A549 (cell line): ENCODE measurements at regions not wholly inside any gene's neighbourhood (a gene's known extent, or its start where the extent isn't known, plus 50 kb on each side); places are given as distances from the start of the nearest gene placed in this dataset.

ENCODE experiments used
- ATAC-seq, 2 experiments: fragments of 200-7000 bp in 1 of 2; fragments of >200 bp in 1 of 2; cut with Nextera tagmentation in 1 of 2; cut with Tn5 transposase in 1 of 2; 3 replicates each; pipeline versions ENCODE4 v1.8.0 to v1.9.1; 2018 to 2020; ENCODE audit warnings: mild to moderate bottlenecking in 1 of 2, moderate library complexity in 1 of 2
- CTCF ChIA-PET: fragments of 300-600 bp; sonication (Branson Sonifier 250); formaldehyde crosslinking; extraction: SDS; loops from one replicate; lab custom pipeline; 2021; ENCODE audit warnings: antibody characterized with exemption, inconsistent platforms; lab: Yijun Ruan, JAX
- POLR2A ChIA-PET: fragments of 350-600 bp; formaldehyde crosslinking; extraction: SDS; loops from one replicate; lab custom pipeline; 2021; ENCODE audit warnings: antibody characterized with exemption, inconsistent platforms; lab: Yijun Ruan, JAX
- DNase-seq, 2 experiments: peaks; one replicate each; pipeline versions ENCODE4 v3.0.0 to v3.0.0-alpha.2; 2011 to 2016; ENCODE audit warnings: low read depth in 1 of 2, low spot score in 1 of 2
- FAIRE-seq: peaks from 2 replicates; lab custom pipeline; 2011; peaks lifted over from hg19 to GRCh38; lab: Jason Lieb, UNC
- H3K27ac ChIP-seq, 2 experiments: fragments of >200 bp; sonication (Bioruptor Twin); formaldehyde crosslinking; 3 replicates each; pipeline ENCODE4 v1.5.1; 2016 to 2017
- H3K4me1 ChIP-seq: fragments of >200 bp; sonication (Bioruptor Twin); formaldehyde crosslinking; 3 replicates; pipeline ENCODE4 v1.6.1; 2016
- H3K4me2 ChIP-seq: fragments of >200 bp; sonication (Bioruptor Twin); formaldehyde crosslinking; 3 replicates; pipeline ENCODE4 v1.6.1; 2016
- H3K4me3 ChIP-seq: fragments of >200 bp; sonication (Bioruptor Twin); formaldehyde crosslinking; 3 replicates; pipeline ENCODE4 v1.5.1; 2016
- H3K9me3 ChIP-seq: fragments of >200 bp; sonication (Bioruptor Twin); formaldehyde crosslinking; 3 replicates; pipeline ENCODE4 v1.6.1; 2016
- BHLHE40 ChIP-seq: IDR thresholded peaks from 2 replicates; pipeline ENCODE4 v1.6.1; 2012; ENCODE audit warnings: low read depth, low read length, inconsistent platforms
- CEBPB ChIP-seq, 2 experiments: fragments of >200 bp in 1 of 2; sonication (Bioruptor Twin) in 1 of 2; formaldehyde crosslinking in 1 of 2; IDR thresholded peaks; 2 replicates each; pipeline ENCODE4 v1.6.1; 2012 to 2016
- EHMT2 ChIP-seq: fragments of 200-600 bp; sonication (generic); IDR thresholded peaks from 2 replicates; pipeline ENCODE4 v1.6.1; 2016; ENCODE audit warnings: antibody characterized with exemption, low read depth, mild to moderate bottlenecking, moderate library complexity
- EP300 ChIP-seq, 2 experiments: fragments of >200 bp; sonication (Bioruptor Twin); formaldehyde crosslinking; IDR thresholded peaks; 2 replicates in 1 of 2; 3 replicates in 1 of 2; pipeline ENCODE4 v1.6.1; 2016 to 2017
- FOSB ChIP-seq: fragments of 250-450 bp; sonication (Bioruptor Pico); IDR thresholded peaks from 2 replicates; pipeline ENCODE4 v1.5.0; 2020; ENCODE audit warnings: mild to moderate bottlenecking, moderate library complexity
- FOSL2 ChIP-seq, 2 experiments: fragments of 450-650 bp in 1 of 2; fragments of >200 bp in 1 of 2; sonication (Bioruptor Twin) in 1 of 2; formaldehyde crosslinking; IDR thresholded peaks; 2 replicates each; pipeline versions ENCODE4 v1.5.0 to v1.6.1; 2016 to 2020; ENCODE audit warnings: mild to moderate bottlenecking in 1 of 2, moderate library complexity in 1 of 2
- FOXS1 ChIP-seq: fragments of 250-450 bp; sonication (Bioruptor Pico); IDR thresholded peaks from 2 replicates; pipeline ENCODE4 v1.5.0; 2020; ENCODE audit warnings: mild to moderate bottlenecking, moderate library complexity
- GATA3 ChIP-seq: IDR thresholded peaks from 2 replicates; pipeline ENCODE4 v1.6.1; 2012; ENCODE audit warnings: borderline replicate concordance
- HOXB13 ChIP-seq: fragments of 250-450 bp; sonication (Bioruptor Pico); IDR thresholded peaks from 2 replicates; pipeline ENCODE4 v1.5.0; 2020; ENCODE audit warnings: low read depth, mild to moderate bottlenecking, moderate library complexity
- JUN ChIP-seq, 2 experiments: fragments of >200 bp; sonication (Bioruptor Twin); formaldehyde crosslinking; IDR thresholded peaks; 2 replicates in 1 of 2; 3 replicates in 1 of 2; pipeline ENCODE4 v1.6.1; 2016 to 2017
- JUNB ChIP-seq: fragments of >200 bp; sonication (Bioruptor Twin); formaldehyde crosslinking; IDR thresholded peaks from 2 replicates; pipeline ENCODE4 v1.6.1; 2016
- MAFK ChIP-seq: fragments of 450-650 bp; IDR thresholded peaks from 2 replicates; pipeline ENCODE4 v1.6.1; 2014; ENCODE audit not compliant: partially characterized antibody
- NPAS2 ChIP-seq: fragments of 250-450 bp; sonication (Bioruptor Pico); IDR thresholded peaks from 2 replicates; pipeline ENCODE4 v1.8.0; 2022; ENCODE audit warnings: mild to moderate bottlenecking, moderate library complexity, borderline replicate concordance
- NR3C1 ChIP-seq: fragments of >200 bp; sonication (Bioruptor Twin); formaldehyde crosslinking; IDR thresholded peaks from 3 replicates; pipeline ENCODE4 v1.6.1; 2017
- PHF8 ChIP-seq: fragments of 200-600 bp; sonication (generic); IDR thresholded peaks from 2 replicates; pipeline ENCODE4 v1.6.1; 2016; ENCODE audit warnings: low read depth, mild to moderate bottlenecking, antibody characterized with exemption, moderate library complexity, borderline replicate concordance
- RAD21 ChIP-seq, 2 experiments: fragments of >200 bp in 1 of 2; sonication (Bioruptor Twin) in 1 of 2; formaldehyde crosslinking in 1 of 2; IDR thresholded peaks in 1 of 2; conservative IDR thresholded peaks in 1 of 2; 2 replicates in 1 of 2; 3 replicates in 1 of 2; pipeline ENCODE4 v1.6.1; 2012 to 2018; ENCODE audit warnings: inconsistent platforms in 1 of 2
- RCOR1 ChIP-seq: fragments of 150-350 bp; IDR thresholded peaks from 2 replicates; pipeline ENCODE4 v1.6.1; 2014; ENCODE audit warnings: antibody characterized with exemption, low read length, low read depth
- RNF2 ChIP-seq: fragments of 200-600 bp; sonication (generic); IDR thresholded peaks from 2 replicates; pipeline ENCODE4 v1.6.1; 2016; ENCODE audit warnings: low read depth, mild to moderate bottlenecking, antibody characterized with exemption, moderate library complexity, borderline replicate concordance
- SMC3 ChIP-seq: fragments of >200 bp; sonication (Bioruptor Twin); formaldehyde crosslinking; IDR thresholded peaks from 3 replicates; pipeline ENCODE4 v1.6.1; 2018; ENCODE audit warnings: inconsistent platforms
- SREBF2 ChIP-seq: fragments of 450-650 bp; IDR thresholded peaks from 2 replicates; pipeline ENCODE4 v1.6.1; 2014; ENCODE audit warnings: mild to moderate bottlenecking, moderate library complexity
- ZNF302 ChIP-seq: fragments of 250-450 bp; sonication (Bioruptor Pico); IDR thresholded peaks from 2 replicates; pipeline ENCODE4 v1.9.0; 2021; ENCODE audit warnings: inconsistent platforms, mild to moderate bottlenecking, moderate library complexity
- WGBS: methylation state at CpG from one replicate; pipeline ENCODE4 v1.1.6; 2017; ENCODE audit errors: missing lambda C conversion rate; 5-methylcytosine and 5-hydroxymethylcytosine counted together
- TF ChIP-seq, protein P1 (sequence below): IDR thresholded peaks from 2 replicates; pipeline ENCODE4 v1.6.1; 2012
- TF ChIP-seq, protein P2 (sequence below): fragments of 250-450 bp; sonication (Bioruptor Pico); IDR thresholded peaks from 2 replicates; pipeline ENCODE4 v1.5.0; 2020; ENCODE audit warnings: low read depth, mild to moderate bottlenecking, moderate library complexity
- TF ChIP-seq, protein P3 (sequence below): fragments of >200 bp; sonication (Bioruptor Twin); formaldehyde crosslinking; IDR thresholded peaks from 2 replicates; pipeline ENCODE4 v1.6.1; 2016
- TF ChIP-seq, protein P4 (sequence below): IDR thresholded peaks from 2 replicates; pipeline ENCODE4 v1.6.1; 2012; ENCODE audit warnings: low read depth, borderline replicate concordance
- TF ChIP-seq, protein P5 (sequence below): fragments of >200 bp; sonication (Bioruptor Twin); formaldehyde crosslinking; IDR thresholded peaks from 3 replicates; pipeline ENCODE4 v1.5.1; 2016

DNA sequence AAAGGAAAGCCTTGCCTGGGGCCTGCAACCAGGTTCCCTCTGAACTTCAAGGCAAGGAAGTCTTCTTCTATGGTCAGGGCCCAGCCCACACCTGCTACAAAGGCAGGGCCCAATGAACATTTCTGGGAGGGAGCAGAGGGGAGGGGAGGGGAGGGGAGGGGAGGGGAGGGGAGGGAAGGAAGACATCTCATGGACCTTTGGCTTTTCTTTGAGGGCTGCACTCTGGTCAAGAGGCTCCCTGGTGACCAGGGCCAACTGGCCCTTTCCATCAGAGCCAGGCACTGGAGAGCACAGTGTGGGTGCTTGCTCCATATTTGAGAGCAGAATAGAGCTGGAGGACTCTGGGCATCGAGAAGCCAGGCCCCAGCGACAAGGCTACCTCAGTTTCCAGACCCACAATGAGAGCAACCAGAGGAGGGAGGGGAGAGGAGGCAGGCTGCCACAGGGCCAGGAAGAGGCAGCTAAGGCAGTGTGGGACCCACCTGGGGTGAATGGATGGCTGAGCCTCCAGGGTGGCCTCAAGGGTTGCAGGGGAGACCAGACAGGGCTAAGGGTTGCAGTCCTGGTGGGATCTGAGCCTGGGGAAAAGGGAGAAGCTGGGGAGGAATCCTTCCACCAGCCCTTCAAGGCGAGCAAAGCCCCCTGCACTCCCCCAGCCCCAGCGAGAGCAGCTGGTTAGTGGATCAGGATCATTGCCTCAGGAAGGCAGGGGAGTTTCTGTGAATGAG is 84.8 kb downstream of the MRPL14 start:
- no peak overlapping the region for H3K4me3 ChIP-seq
- ATAC-seq = peak in 1 of 2 experiments; percentile 4; a peak in 2 of 6 replicates

DNA sequence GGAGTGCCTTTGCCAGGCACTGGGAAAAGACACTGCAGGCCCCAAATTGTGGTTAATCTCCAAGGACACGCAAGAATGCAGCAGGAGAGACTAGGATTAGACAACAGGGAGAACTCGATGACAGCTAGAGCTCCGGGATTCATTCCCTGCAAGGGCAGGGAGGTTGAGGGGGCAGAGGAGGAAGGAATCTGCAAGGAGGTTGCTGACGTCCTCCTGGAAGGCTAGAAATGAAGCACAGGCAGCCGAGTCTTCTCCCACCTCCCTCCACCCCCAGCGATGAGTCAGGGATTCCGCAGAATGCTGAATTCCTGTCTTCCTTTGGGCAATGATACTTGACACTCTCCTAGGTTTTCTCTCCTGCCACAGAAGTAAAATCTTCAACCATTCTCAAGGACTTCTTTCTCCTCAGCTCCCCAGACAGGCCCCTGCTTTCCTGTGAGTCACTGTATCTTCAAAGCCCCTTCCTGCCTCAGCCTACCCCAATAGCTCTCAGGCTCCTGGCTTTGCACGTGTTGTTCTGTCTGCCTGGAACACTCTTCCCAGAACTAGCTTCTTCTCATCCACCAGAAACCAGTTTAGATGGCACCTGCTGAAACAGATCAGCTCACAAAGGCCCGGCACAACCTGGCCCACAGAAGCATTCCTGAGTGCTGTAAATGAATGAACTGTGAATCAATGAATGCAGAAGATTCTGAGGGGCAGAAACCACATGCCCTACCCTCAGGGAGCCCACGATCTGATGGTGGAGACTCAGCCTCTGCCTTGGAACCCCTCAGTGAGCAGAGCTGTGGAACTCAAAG is 85.6 kb downstream of the MRPL14 start:
- peak; percentile 58 to 70 for ATAC-seq
- peak overlapping the region; percentile 95 to 98 for H3K27ac ChIP-seq
- H3K4me3 ChIP-seq = no peak overlapping the region
- H3K4me2 ChIP-seq = peak overlapping the region; percentile 75
- no peak for FAIRE-seq
- peak in 1 of 2 experiments; percentile 53; a peak in 3 of 5 replicates for TF ChIP-seq JUN (IDR thresholded peaks at IDR 0.05)
- TF ChIP-seq HOXB13 (CRISPR knock-in tag) = peak; percentile 39; the same call in 1 of the 2 replicates
- peak; percentile 68 for TF ChIP-seq ZNF302
- no peak for TF ChIP-seq BHLHE40
- no peak for TF ChIP-seq PHF8
- peak; percentile 22; the same call in 1 of the 2 replicates for TF ChIP-seq FOSB (CRISPR knock-in tag)
- no peak; the same call in 1 of the 2 replicates for TF ChIP-seq RCOR1
- peak; percentile 48; the same call in 1 of the 2 replicates for TF ChIP-seq JUNB
- TF ChIP-seq MAFK = peak; percentile 78
- peak; percentile 49; the same call in 1 of the 2 replicates for TF ChIP-seq GATA3
- peak in 1 of 2 experiments; percentile 35; a peak in 1 of 5 replicates for TF ChIP-seq EP300 (IDR thresholded peaks at IDR 0.05)
- 0 out of 2 replicates have a peak, but pooled peaks have one; percentile 15 for TF ChIP-seq FOSL2 (IDR thresholded peaks at IDR 0.05)
- peak; percentile 82 for TF ChIP-seq FOSL2 (CRISPR knock-in tag; IDR thresholded peaks at IDR 0.05)
- no peak for TF ChIP-seq NPAS2 (CRISPR knock-in tag)
- TF ChIP-seq RNF2 = no peak
- TF ChIP-seq FOXS1 (CRISPR knock-in tag) = no peak
- TF ChIP-seq, protein P1, sequence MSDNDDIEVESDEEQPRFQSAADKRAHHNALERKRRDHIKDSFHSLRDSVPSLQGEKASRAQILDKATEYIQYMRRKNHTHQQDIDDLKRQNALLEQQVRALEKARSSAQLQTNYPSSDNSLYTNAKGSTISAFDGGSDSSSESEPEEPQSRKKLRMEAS = peak; percentile 55; the same call in 1 of the 2 replicates
- TF ChIP-seq, protein P2, sequence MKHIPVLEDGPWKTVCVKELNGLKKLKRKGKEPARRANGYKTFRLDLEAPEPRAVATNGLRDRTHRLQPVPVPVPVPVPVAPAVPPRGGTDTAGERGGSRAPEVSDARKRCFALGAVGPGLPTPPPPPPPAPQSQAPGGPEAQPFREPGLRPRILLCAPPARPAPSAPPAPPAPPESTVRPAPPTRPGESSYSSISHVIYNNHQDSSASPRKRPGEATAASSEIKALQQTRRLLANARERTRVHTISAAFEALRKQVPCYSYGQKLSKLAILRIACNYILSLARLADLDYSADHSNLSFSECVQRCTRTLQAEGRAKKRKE (CRISPR knock-in tag) = no peak
- no peak for TF ChIP-seq NR3C1
- TF ChIP-seq RAD21 (conservative IDR thresholded peaks at IDR 0.05 in 1 of 2, IDR thresholded peaks at IDR 0.05 in 1 of 2) = 0 out of 5 replicates have a peak, but pooled peaks of 1 of the 2 experiments have one; percentile 0
- TF ChIP-seq, protein P3, sequence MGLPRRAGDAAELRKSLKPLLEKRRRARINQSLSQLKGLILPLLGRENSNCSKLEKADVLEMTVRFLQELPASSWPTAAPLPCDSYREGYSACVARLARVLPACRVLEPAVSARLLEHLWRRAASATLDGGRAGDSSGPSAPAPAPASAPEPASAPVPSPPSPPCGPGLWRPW = no peak
- TF ChIP-seq SREBF2 = no peak
- peak; percentile 17; the same call in 1 of the 3 replicates for TF ChIP-seq SMC3
- TF ChIP-seq, protein P4, sequence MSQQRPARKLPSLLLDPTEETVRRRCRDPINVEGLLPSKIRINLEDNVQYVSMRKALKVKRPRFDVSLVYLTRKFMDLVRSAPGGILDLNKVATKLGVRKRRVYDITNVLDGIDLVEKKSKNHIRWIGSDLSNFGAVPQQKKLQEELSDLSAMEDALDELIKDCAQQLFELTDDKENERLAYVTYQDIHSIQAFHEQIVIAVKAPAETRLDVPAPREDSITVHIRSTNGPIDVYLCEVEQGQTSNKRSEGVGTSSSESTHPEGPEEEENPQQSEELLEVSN = 0 out of 2 replicates have a peak, but pooled peaks have one; percentile 7
- no peak for TF ChIP-seq EHMT2
- TF ChIP-seq CEBPB (IDR thresholded peaks at IDR 0.05) = no peak
- POLR2A ChIA-PET = interaction anchor here (2.9 kb wide), 1 partner anchor 17 kb away, joined by 10 read pairs; no protein-coding TSS in a partner anchor
- peaks cover 76% of the 10 kb centered on the region for H3K4me1 ChIP-seq
- peak; percentile 57 to 83 for DNase-seq
- no peaks in the 10 kb centered on the region for H3K9me3 ChIP-seq
- CTCF ChIA-PET = interaction anchor here (0.7 to 1.8 kb wide), 4 partner anchors 8 to 272 kb away, joined by 3 to 7 read pairs (median 4); no protein-coding TSS in a partner anchor
- 18% methylated on average over 8 of the region's 10 CpGs for WGBS

More for the DNA sequence above, 84.8 kb downstream of the MRPL14 start:
- no peak for FAIRE-seq
- ChIA-PET CTCF (interaction anchor here (1.4 to 2.1 kb wide), 8 partner anchors 8 to 273 kb away, joined by 4 to 9 read pairs (median 6); partner anchors contain the start of gene VEGFA), POLR2A (interaction anchor here (0.8 to 2.9 kb wide), 2 partner anchors 10 to 16 kb away, joined by 5 to 10 read pairs; no protein-coding TSS in a partner anchor)
- Histone ChIP-seq H3K9me3 (no peaks in the 10 kb centered on the region), H3K4me2 (peak overlapping the region; percentile 75), H3K27ac (peak overlapping the region; percentile 95 to 98), H3K4me1 (peaks cover 82% of the 10 kb centered on the region)
- 50% methylated on average over 2 of the region's 4 CpGs for WGBS
- DNase-seq = no peak
- TF ChIP-seq, protein P5, sequence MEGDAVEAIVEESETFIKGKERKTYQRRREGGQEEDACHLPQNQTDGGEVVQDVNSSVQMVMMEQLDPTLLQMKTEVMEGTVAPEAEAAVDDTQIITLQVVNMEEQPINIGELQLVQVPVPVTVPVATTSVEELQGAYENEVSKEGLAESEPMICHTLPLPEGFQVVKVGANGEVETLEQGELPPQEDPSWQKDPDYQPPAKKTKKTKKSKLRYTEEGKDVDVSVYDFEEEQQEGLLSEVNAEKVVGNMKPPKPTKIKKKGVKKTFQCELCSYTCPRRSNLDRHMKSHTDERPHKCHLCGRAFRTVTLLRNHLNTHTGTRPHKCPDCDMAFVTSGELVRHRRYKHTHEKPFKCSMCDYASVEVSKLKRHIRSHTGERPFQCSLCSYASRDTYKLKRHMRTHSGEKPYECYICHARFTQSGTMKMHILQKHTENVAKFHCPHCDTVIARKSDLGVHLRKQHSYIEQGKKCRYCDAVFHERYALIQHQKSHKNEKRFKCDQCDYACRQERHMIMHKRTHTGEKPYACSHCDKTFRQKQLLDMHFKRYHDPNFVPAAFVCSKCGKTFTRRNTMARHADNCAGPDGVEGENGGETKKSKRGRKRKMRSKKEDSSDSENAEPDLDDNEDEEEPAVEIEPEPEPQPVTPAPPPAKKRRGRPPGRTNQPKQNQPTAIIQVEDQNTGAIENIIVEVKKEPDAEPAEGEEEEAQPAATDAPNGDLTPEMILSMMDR = no peak
